ENCODE measurements at regions not wholly inside any gene's neighbourhood (a gene's known extent, or its start where the extent isn't known, plus 50 kb on each side); places are given as distances from the start of the nearest gene placed in this dataset.

GRCh38 chr16:66121466-66121865 lies 245.0 kb upstream of the CDH5 start:
- no peak for DNase-seq (ENCODE audit: low read depth)
- no peak for TF ChIP-seq CTCF (conservative IDR thresholded peaks at IDR 0.05; ENCODE audit: low read depth, low read length)
- H3K4me3 ChIP-seq (ENCODE audit: low read depth, low read length) = no peak overlapping the region

- no peak overlapping the region for H3K4me3 ChIP-seq (ENCODE audit: low read depth, low read length)
- no peak for TF ChIP-seq CTCF (conservative IDR thresholded peaks at IDR 0.05; ENCODE audit: low read depth, low read length)
- DNase-seq (ENCODE audit: low read depth) = peak; percentile 31
These were observed 245.8 kb upstream of the CDH5 start for GRCh38 chr16:66120656-66121055.

GRCh38 chr16:66116163-66117002 lies 250.1 kb upstream of the CDH5 start:
- no peak for TF ChIP-seq CTCF (conservative IDR thresholded peaks at IDR 0.05; ENCODE audit: low read depth, low read length)
- peak; percentile 24 for DNase-seq (ENCODE audit: low read depth)

GRCh38 chr16:66115373-66115772 lies 251.1 kb upstream of the CDH5 start:
- DNase-seq (ENCODE audit: low read depth) = no peak
- peak; percentile 35 for TF ChIP-seq CTCF (conservative IDR thresholded peaks at IDR 0.05; ENCODE audit: low read depth, low read length)
- H3K4me3 ChIP-seq (ENCODE audit: low read depth, low read length) = no peak overlapping the region

More at GRCh38 chr16:66116163-66117002, 250.1 kb upstream of the CDH5 start:
- H3K4me3 ChIP-seq (ENCODE audit: low read depth, low read length) = no peak overlapping the region

GRCh38 chr16:66113223-66113622 lies 253.3 kb upstream of the CDH5 start:
- no peak for DNase-seq (ENCODE audit: low read depth)
- TF ChIP-seq CTCF (conservative IDR thresholded peaks at IDR 0.05; ENCODE audit: low read depth, low read length) = no peak
- H3K4me3 ChIP-seq (ENCODE audit: low read depth, low read length) = no peak overlapping the region

- no peak for TF ChIP-seq CTCF (conservative IDR thresholded peaks at IDR 0.05; ENCODE audit: low read depth, low read length)
- DNase-seq (ENCODE audit: low read depth) = no peak
- H3K4me3 ChIP-seq (ENCODE audit: low read depth, low read length) = no peak overlapping the region
These were observed 256.8 kb upstream of the CDH5 start for GRCh38 chr16:66109677-66110076.

GRCh38 chr16:66107661-66108060 lies 258.8 kb upstream of the CDH5 start:
- H3K4me3 ChIP-seq (ENCODE audit: low read depth, low read length) = no peak overlapping the region
- no peak for TF ChIP-seq CTCF (conservative IDR thresholded peaks at IDR 0.05; ENCODE audit: low read depth, low read length)
- DNase-seq (ENCODE audit: low read depth) = peak; percentile 76

Data from choroid plexus epithelial cell (primary cell).